ENCODE measurements at regions not wholly inside any gene's neighbourhood (a gene's known extent, or its start where the extent isn't known, plus 50 kb on each side); places are given as distances from the start of the nearest gene placed in this dataset.

- no peak overlapping the region for H3K27ac ChIP-seq
- no peaks in the 10 kb centered on the region for H3K9me3 ChIP-seq
- no peak overlapping the region for H3K4me3 ChIP-seq
- DNase-seq: no peak
- TF ChIP-seq CTCF (IDR thresholded peaks at IDR 0.05): no peak
- no peaks in the 10 kb centered on the region for H3K27me3 ChIP-seq
- H3K4me1 ChIP-seq: no peaks in the 10 kb centered on the region
- intact Hi-C loops (cut with DNase I; ENCODE audit: low total_unique reads): no loop called here
- H3K36me3 ChIP-seq: no peaks in the 10 kb centered on the region
Observed at GRCh38 chr5:57598756-57599155, 116.1 kb upstream of the ACTBL2 start.

- H3K27me3 ChIP-seq: no peaks in the 10 kb centered on the region
- no peak for TF ChIP-seq CTCF (IDR thresholded peaks at IDR 0.05)
- no peaks in the 10 kb centered on the region for H3K9me3 ChIP-seq
- H3K27ac ChIP-seq: no peak overlapping the region
- no peak overlapping the region for H3K4me3 ChIP-seq
- H3K36me3 ChIP-seq: no peaks in the 10 kb centered on the region
- H3K4me1 ChIP-seq: no peaks in the 10 kb centered on the region
- intact Hi-C loops (cut with DNase I; ENCODE audit: low total_unique reads): no loop called here
- no peak for DNase-seq
Observed at GRCh38 chr5:57598097-57598496, 115.5 kb upstream of the ACTBL2 start.

- no peak overlapping the region for H3K4me3 ChIP-seq
- no peaks in the 10 kb centered on the region for H3K27me3 ChIP-seq
Observed at GRCh38 chr5:57595523-57595991, 112.9 kb upstream of the ACTBL2 start.

GRCh38 chr5:57594436-57594835 is 111.8 kb upstream of the ACTBL2 start:
- Histone ChIP-seq H3K4me3 (no peak overlapping the region), H3K27me3 (no peaks in the 10 kb centered on the region), H3K4me1 (no peaks in the 10 kb centered on the region), H3K9me3 (no peaks in the 10 kb centered on the region), H3K27ac (no peak overlapping the region), H3K36me3 (no peaks in the 10 kb centered on the region)
- DNase-seq: no peak
- no peak for TF ChIP-seq CTCF (IDR thresholded peaks at IDR 0.05)
- intact Hi-C loops (cut with DNase I; ENCODE audit: low total_unique reads): no loop called here

More at GRCh38 chr5:57595523-57595991, 112.9 kb upstream of the ACTBL2 start:
- Histone ChIP-seq H3K4me1 (no peaks in the 10 kb centered on the region), H3K27ac (no peak overlapping the region), H3K36me3 (no peaks in the 10 kb centered on the region), H3K9me3 (no peaks in the 10 kb centered on the region)
- intact Hi-C loops (cut with DNase I; ENCODE audit: low total_unique reads): no loop called here
- DNase-seq: no peak
- no peak for TF ChIP-seq CTCF (IDR thresholded peaks at IDR 0.05)

- DNase-seq: no peak
- Histone ChIP-seq H3K36me3 (no peaks in the 10 kb centered on the region), H3K4me3 (no peak overlapping the region), H3K9me3 (no peaks in the 10 kb centered on the region), H3K4me1 (no peaks in the 10 kb centered on the region), H3K27me3 (no peaks in the 10 kb centered on the region), H3K27ac (no peak overlapping the region)
- intact Hi-C loops (cut with DNase I; ENCODE audit: low total_unique reads): no loop called here
- no peak for TF ChIP-seq CTCF (IDR thresholded peaks at IDR 0.05)
Observed at GRCh38 chr5:57592236-57592635, 109.6 kb upstream of the ACTBL2 start.

GRCh38 chr5:57586649-57587048 is 104.0 kb upstream of the ACTBL2 start:
- Histone ChIP-seq H3K27ac (no peak overlapping the region), H3K4me3 (no peak overlapping the region)

More at GRCh38 chr5:57586649-57587048, 104.0 kb upstream of the ACTBL2 start:
- H3K27me3 ChIP-seq: no peaks in the 10 kb centered on the region
- TF ChIP-seq CTCF (IDR thresholded peaks at IDR 0.05): no peak
- intact Hi-C loops (cut with DNase I; ENCODE audit: low total_unique reads): no loop called here
- no peaks in the 10 kb centered on the region for H3K9me3 ChIP-seq
- DNase-seq: no peak
- no peaks in the 10 kb centered on the region for H3K36me3 ChIP-seq
- H3K4me1 ChIP-seq: peaks cover 0 to 9% (median 0%) of the 10 kb centered on the region in 4 donors

Measured in tibial artery (tissue), 4 donors.